ENCODE measurements at regions not wholly inside any gene's neighbourhood (a gene's known extent, or its start where the extent isn't known, plus 50 kb on each side); places are given as distances from the start of the nearest gene placed in this dataset.
"Not testable (repeated sequence)": the region's sequence is repeated elsewhere in the genome, so short reads cannot be mapped to it uniquely, and the experiment has no call there.

GRCh38 chr4:52203351-52203750 is 152.2 kb downstream of the SPATA18 start:
- H3K27me3 ChIP-seq (ENCODE audit: insufficient read depth, low read depth, severe bottlenecking): peaks cover 27% of the 10 kb centered on the region
- TF ChIP-seq CTCF (IDR thresholded peaks at IDR 0.05; ENCODE audit: low read depth, low read length): no peak
- H3K4me3 ChIP-seq (ENCODE audit: low read depth, low read length): no peak overlapping the region
- no peak overlapping the region for H3K27ac ChIP-seq
- H3K9me3 ChIP-seq (ENCODE audit: severe bottlenecking): no peaks in the 10 kb centered on the region
- no peaks in the 10 kb centered on the region for H3K36me3 ChIP-seq
- DNase-seq: no peak

GRCh38 chr4:52204921-52205320 is 153.8 kb downstream of the SPATA18 start:
- Histone ChIP-seq H3K9me3 (ENCODE audit: severe bottlenecking) (no peaks in the 10 kb centered on the region), H3K27ac (no peak overlapping the region), H3K27me3 (ENCODE audit: insufficient read depth, low read depth, severe bottlenecking) (peaks cover 28% of the 10 kb centered on the region), H3K36me3 (no peaks in the 10 kb centered on the region), H3K4me3 (ENCODE audit: low read depth, low read length) (no peak overlapping the region)
- DNase-seq: no peak
- TF ChIP-seq CTCF (IDR thresholded peaks at IDR 0.05; ENCODE audit: low read depth, low read length): no peak

GRCh38 chr4:52207146-52207545 is 156.0 kb downstream of the SPATA18 start:
- H3K9me3 ChIP-seq (ENCODE audit: severe bottlenecking); H3K36me3 ChIP-seq; H3K27ac ChIP-seq; H3K4me3 ChIP-seq (ENCODE audit: low read depth, low read length); DNase-seq: not testable (repeated sequence)
- peaks cover 24% of the 10 kb centered on the region for H3K27me3 ChIP-seq (ENCODE audit: insufficient read depth, low read depth, severe bottlenecking)

- TF ChIP-seq CTCF (IDR thresholded peaks at IDR 0.05; ENCODE audit: low read depth, low read length): no peak
- H3K4me3 ChIP-seq (ENCODE audit: low read depth, low read length): no peak overlapping the region
- no peak for DNase-seq
Observed at GRCh38 chr4:52212702-52213101, 161.6 kb downstream of the SPATA18 start.

GRCh38 chr4:52231526-52231925 is 180.4 kb downstream of the SPATA18 start:
- Histone ChIP-seq H3K4me3 (ENCODE audit: low read depth, low read length) (no peak overlapping the region), H3K27ac (no peak overlapping the region), H3K27me3 (ENCODE audit: insufficient read depth, low read depth, severe bottlenecking) (peaks cover 48% of the 10 kb centered on the region), H3K9me3 (ENCODE audit: severe bottlenecking) (no peaks in the 10 kb centered on the region), H3K36me3 (no peaks in the 10 kb centered on the region)
- TF ChIP-seq CTCF (IDR thresholded peaks at IDR 0.05; ENCODE audit: low read depth, low read length): no peak
- DNase-seq: no peak

More at GRCh38 chr4:52212702-52213101, 161.6 kb downstream of the SPATA18 start:
- Histone ChIP-seq H3K27ac (no peak overlapping the region), H3K36me3 (no peaks in the 10 kb centered on the region), H3K9me3 (ENCODE audit: severe bottlenecking) (no peaks in the 10 kb centered on the region), H3K27me3 (ENCODE audit: insufficient read depth, low read depth, severe bottlenecking) (peaks cover 4% of the 10 kb centered on the region)

GRCh38 chr4:52234561-52235440 is 183.7 kb downstream of the SPATA18 start:
- TF ChIP-seq CTCF (IDR thresholded peaks at IDR 0.05; ENCODE audit: low read depth, low read length): no peak
- Histone ChIP-seq H3K36me3 (no peaks in the 10 kb centered on the region), H3K27me3 (ENCODE audit: insufficient read depth, low read depth, severe bottlenecking) (peaks cover 34% of the 10 kb centered on the region), H3K27ac (no peak overlapping the region), H3K9me3 (ENCODE audit: severe bottlenecking) (no peaks in the 10 kb centered on the region), H3K4me3 (ENCODE audit: low read depth, low read length) (no peak overlapping the region)
- DNase-seq: no peak
